ENCODE measurements at regions not wholly inside any gene's neighbourhood (a gene's known extent, or its start where the extent isn't known, plus 50 kb on each side); places are given as distances from the start of the nearest gene placed in this dataset.

- DNase-seq (ENCODE audit: low read depth in 2 of 2) = no peak
Measured at GRCh38 chr20:21967481-21967880, 262.0 kb downstream of the PAX1 start.

GRCh38 chr20:21956591-21956990 lies 251.1 kb downstream of the PAX1 start:
- DNase-seq (ENCODE audit: low read depth in 2 of 2) = no peak

- no peak for DNase-seq (ENCODE audit: low read depth in 2 of 2)
Measured at GRCh38 chr20:21947406-21947805, 241.9 kb downstream of the PAX1 start.

GRCh38 chr20:21944227-21944626 lies 238.8 kb downstream of the PAX1 start:
- no peak for DNase-seq (ENCODE audit: low read depth in 2 of 2)

- DNase-seq (ENCODE audit: low read depth in 2 of 2) = no peak
Measured at GRCh38 chr20:21941941-21942805, 236.7 kb downstream of the PAX1 start.

- peak; percentile 3 to 15 for DNase-seq (ENCODE audit: low read depth in 2 of 2)
Measured at GRCh38 chr20:21936720-21937380, 231.4 kb downstream of the PAX1 start.

GRCh38 chr20:21936261-21936660 lies 230.8 kb downstream of the PAX1 start:
- DNase-seq (ENCODE audit: low read depth in 2 of 2) = no peak

GRCh38 chr20:21933526-21933925 lies 228.1 kb downstream of the PAX1 start:
- no peak for DNase-seq (ENCODE audit: low read depth in 2 of 2)

- DNase-seq (ENCODE audit: low read depth in 2 of 2) = no peak
Measured at GRCh38 chr20:21921251-21921650, 215.8 kb downstream of the PAX1 start.

GRCh38 chr20:21920211-21920610 lies 214.7 kb downstream of the PAX1 start:
- no peak for DNase-seq (ENCODE audit: low read depth in 2 of 2)

- DNase-seq (ENCODE audit: low read depth in 2 of 2) = no peak
Measured at GRCh38 chr20:21918398-21918797, 212.9 kb downstream of the PAX1 start.

GRCh38 chr20:21902391-21902790 lies 196.9 kb downstream of the PAX1 start:
- DNase-seq (ENCODE audit: low read depth in 2 of 2) = no peak

GRCh38 chr20:21901470-21902275 lies 196.2 kb downstream of the PAX1 start:
- DNase-seq (ENCODE audit: low read depth in 2 of 2) = no peak

- no peak for DNase-seq (ENCODE audit: low read depth in 2 of 2)
Measured at GRCh38 chr20:21900431-21900830, 195.0 kb downstream of the PAX1 start.

- DNase-seq (ENCODE audit: low read depth in 2 of 2) = no peak
Measured at GRCh38 chr20:21874921-21875320, 169.5 kb downstream of the PAX1 start.

- no peak for DNase-seq (ENCODE audit: low read depth in 2 of 2)
Measured at GRCh38 chr20:21874127-21874526, 168.7 kb downstream of the PAX1 start.

GRCh38 chr20:21873291-21873690 lies 167.8 kb downstream of the PAX1 start:
- no peak for DNase-seq (ENCODE audit: low read depth in 2 of 2)

GRCh38 chr20:21867811-21868210 lies 162.3 kb downstream of the PAX1 start:
- no peak for DNase-seq (ENCODE audit: low read depth in 2 of 2)

GRCh38 chr20:21867353-21867752 lies 161.9 kb downstream of the PAX1 start:
- no peak for DNase-seq (ENCODE audit: low read depth in 2 of 2)

GRCh38 chr20:21862956-21863355 lies 157.5 kb downstream of the PAX1 start:
- DNase-seq (ENCODE audit: low read depth in 2 of 2) = no peak

- no peak for DNase-seq (ENCODE audit: low read depth in 2 of 2)
Measured at GRCh38 chr20:21862259-21862946, 156.9 kb downstream of the PAX1 start.

GRCh38 chr20:21840991-21841390 lies 135.5 kb downstream of the PAX1 start:
- DNase-seq (ENCODE audit: low read depth in 2 of 2) = peak; percentile 28 to 32
